ENCODE measurements at regions not wholly inside any gene's neighbourhood (a gene's known extent, or its start where the extent isn't known, plus 50 kb on each side); places are given as distances from the start of the nearest gene placed in this dataset.

DNA sequence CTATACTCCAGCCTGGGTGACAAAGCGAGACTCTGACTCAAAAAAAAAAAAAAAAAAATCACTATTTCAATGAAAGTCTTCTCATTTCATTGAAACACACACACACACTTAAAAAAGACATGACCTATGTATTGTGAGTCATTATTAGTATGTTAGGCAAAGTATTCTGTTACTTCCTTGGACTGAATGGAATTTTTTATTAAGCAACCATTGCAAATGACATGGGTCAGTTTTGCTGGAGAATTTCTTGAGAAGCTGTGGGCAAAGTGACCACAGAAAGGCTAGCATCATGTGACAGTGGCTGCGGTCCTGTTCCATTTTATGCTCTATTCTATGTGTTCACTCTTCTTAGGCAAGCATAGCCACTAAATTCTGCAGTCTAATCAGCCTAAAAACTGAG, 695.7 kb downstream of the TDRD15 start:
- no peak overlapping the region for H3K4me3 ChIP-seq (ENCODE audit: low read length)
- TF ChIP-seq CTCF (conservative IDR thresholded peaks at IDR 0.05; ENCODE audit: low read depth, low read length) = no peak
- no peak for DNase-seq (ENCODE audit: low read depth)

GRCh38 chr2:21820271-21820670, 696.5 kb downstream of the TDRD15 start:
- H3K4me3 ChIP-seq (ENCODE audit: low read length) = no peak overlapping the region
- DNase-seq (ENCODE audit: low read depth) = no peak
- no peak for TF ChIP-seq CTCF (conservative IDR thresholded peaks at IDR 0.05; ENCODE audit: low read depth, low read length)

GRCh38 chr2:21821672-21822227, 698.0 kb downstream of the TDRD15 start:
- H3K4me3 ChIP-seq (ENCODE audit: low read length) = no peak overlapping the region
- no peak for TF ChIP-seq CTCF (conservative IDR thresholded peaks at IDR 0.05; ENCODE audit: low read depth, low read length)
- no peak for DNase-seq (ENCODE audit: low read depth)

DNA sequence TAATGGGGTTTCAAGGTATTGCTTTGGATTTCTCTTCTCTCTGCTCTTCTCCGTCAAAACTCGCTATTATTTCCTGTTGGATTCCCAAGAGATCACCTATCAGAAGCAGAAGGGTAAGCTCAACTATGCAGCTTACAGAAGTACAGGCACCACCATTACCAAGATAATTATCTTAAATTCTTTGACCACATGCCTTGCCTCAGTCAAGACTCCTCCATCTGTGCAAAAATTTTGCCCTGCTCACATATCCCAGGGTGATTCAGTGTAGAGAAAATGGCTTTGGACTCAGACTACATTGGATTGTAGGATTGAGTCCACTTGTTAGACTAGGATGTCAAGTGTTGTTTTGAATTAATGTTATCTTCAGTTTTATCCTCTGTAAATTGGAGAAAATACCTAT, 698.7 kb downstream of the TDRD15 start:
- no peak overlapping the region for H3K4me3 ChIP-seq (ENCODE audit: low read length)
- no peak for TF ChIP-seq CTCF (conservative IDR thresholded peaks at IDR 0.05; ENCODE audit: low read depth, low read length)
- no peak for DNase-seq (ENCODE audit: low read depth)

DNA sequence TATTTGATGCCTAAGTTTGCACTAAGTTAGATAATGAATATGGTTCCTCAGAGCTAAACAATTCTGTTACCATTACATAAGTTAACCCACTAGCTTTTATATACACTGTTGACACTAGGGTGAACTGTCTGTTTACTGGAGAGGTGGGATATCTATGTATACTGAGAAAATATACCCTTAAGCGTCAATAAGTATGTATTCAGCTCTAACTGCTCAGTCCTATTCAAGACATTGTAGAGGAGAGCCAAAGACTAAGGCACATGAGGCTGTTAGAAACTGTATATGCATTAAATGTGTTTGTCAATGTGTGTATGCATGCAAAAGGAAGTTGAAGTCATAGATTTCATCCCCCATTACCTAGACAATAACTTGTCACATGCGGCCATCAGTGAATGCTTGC, 710.0 kb downstream of the TDRD15 start:
- no peak overlapping the region for H3K4me3 ChIP-seq (ENCODE audit: low read length)
- no peak for TF ChIP-seq CTCF (conservative IDR thresholded peaks at IDR 0.05; ENCODE audit: low read depth, low read length)
- DNase-seq (ENCODE audit: low read depth) = no peak

DNA sequence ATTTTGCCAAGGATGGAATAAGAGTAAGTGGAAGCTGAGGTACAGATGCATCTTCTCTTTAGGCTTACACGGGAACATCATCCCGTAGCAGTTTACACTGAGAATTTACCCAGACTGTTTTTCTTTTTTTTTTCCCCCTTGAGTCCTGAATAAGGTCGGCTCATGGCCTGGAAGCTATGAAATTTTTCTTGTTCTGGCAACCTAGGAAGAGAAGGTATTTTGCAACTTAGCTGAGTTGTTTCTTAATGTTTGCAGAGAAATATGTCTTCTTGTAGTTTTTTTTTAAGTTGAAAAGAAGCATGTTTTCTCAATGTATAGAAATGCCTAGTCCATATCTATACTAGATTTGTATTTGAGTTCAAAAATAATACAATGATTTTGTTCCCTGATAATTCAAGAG, 712.5 kb downstream of the TDRD15 start:
- DNase-seq (ENCODE audit: low read depth) = no peak
- TF ChIP-seq CTCF (conservative IDR thresholded peaks at IDR 0.05; ENCODE audit: low read depth, low read length) = no peak
- no peak overlapping the region for H3K4me3 ChIP-seq (ENCODE audit: low read length)

DNA sequence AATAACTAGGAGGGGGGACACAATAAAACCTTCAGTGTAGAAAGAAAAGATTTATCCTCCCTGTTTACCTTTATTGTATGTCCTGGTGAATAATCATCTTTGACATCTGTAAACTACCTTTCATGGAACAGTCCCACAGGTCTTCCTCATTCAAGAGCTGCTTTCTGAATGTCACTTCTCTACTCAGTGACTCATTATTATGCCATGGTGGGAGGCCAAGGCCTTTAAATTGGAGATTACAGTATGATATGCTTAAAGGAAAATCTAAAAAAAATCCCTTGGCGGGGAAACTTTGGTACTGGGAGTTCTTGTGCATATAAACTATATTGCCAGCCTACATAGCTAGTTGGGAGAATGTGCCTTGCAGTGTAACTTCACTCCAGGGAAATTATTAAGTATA, 713.0 kb downstream of the TDRD15 start:
- H3K4me3 ChIP-seq (ENCODE audit: low read length) = no peak overlapping the region
- TF ChIP-seq CTCF (conservative IDR thresholded peaks at IDR 0.05; ENCODE audit: low read depth, low read length) = no peak
- DNase-seq (ENCODE audit: low read depth) = no peak

All from retinal pigment epithelial cell (primary cell).